GM18951 (cell line): ENCODE measurements at regions not wholly inside any gene's neighbourhood (a gene's known extent, or its start where the extent isn't known, plus 50 kb on each side); places are given as distances from the start of the nearest gene placed in this dataset.

ENCODE experiments used
- POLR2A ChIP-seq: IDR thresholded peaks from 4 replicates; pipeline ENCODE4 v1.6.1; 2011; ENCODE audit warnings: mild to moderate bottlenecking; ENCODE audit not compliant: insufficient read length, insufficient read depth; ENCODE audit errors: extremely low read depth
- in situ Hi-C: fragments of 300-500 bp; cut with MboI; formaldehyde crosslinking; loops from one replicate; pipeline ENCODE4 v1.12.0; 2022; ENCODE audit warnings: low sequenced_read_pairs, mixed read lengths, inconsistent platforms; ENCODE audit not compliant: unreplicated experiment

DNA sequence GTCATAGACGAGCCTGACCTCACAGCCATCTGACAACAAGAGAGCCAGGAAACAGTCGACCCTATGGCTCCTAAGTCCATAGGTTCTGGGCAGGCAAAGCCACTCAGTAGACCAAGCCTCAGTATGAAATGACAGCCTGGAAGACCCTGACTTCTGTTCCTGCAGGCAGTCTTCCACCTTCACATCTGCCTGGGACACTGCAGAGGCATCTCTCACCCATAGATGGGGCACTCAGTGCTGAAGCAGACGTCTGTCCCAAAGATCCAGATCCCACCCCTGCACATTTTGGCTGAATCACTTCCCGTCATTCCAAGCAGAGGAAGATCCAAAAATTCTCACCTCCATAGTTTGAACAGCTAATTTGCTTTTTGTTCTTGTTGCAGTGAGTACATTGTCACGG is 139.3 kb upstream of the ZNF507 start:
- TF ChIP-seq POLR2A = no peak
- in situ Hi-C loops = no loop called here

DNA sequence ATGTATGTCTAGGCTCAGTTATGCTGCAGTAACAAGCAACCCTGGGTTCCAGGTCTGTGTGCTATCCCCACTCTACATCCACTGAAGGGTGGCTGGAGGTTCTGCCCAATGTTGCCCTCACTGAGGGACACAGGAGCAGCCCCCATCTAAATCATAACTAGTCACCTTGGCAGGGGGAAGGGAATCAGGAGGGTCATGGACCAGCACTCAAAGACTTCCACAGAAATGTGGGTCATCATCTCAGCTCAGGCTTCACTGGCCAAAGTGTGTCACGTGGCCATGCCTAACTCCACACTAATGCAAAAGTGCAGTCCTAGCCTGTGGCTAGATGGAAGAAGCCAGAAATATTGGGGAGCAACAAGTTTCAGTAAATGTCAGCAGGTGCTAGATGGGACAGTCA is 137.3 kb upstream of the ZNF507 start:
- in situ Hi-C loops = no loop called here
- no peak for TF ChIP-seq POLR2A

DNA sequence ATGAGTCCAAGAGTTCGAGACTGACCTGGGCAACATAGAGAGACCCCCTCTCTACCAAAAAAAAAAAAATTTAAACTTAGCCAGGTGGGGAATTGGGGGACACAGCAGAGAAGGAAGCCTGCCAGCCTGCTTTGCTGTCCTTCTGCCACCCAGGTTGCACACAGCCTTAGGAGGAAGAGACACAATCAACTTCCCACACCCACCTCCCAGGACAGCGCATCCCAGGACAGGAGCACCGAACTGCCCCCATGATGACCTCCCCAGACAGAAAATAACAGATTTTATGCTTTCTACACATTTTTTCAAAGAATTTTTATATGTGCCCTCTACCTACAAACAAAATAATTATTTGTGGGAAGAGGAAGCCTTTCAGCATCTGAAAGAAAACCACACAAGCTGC is 126.0 kb upstream of the ZNF507 start:
- in situ Hi-C loops = no loop called here
- no peak for TF ChIP-seq POLR2A

DNA sequence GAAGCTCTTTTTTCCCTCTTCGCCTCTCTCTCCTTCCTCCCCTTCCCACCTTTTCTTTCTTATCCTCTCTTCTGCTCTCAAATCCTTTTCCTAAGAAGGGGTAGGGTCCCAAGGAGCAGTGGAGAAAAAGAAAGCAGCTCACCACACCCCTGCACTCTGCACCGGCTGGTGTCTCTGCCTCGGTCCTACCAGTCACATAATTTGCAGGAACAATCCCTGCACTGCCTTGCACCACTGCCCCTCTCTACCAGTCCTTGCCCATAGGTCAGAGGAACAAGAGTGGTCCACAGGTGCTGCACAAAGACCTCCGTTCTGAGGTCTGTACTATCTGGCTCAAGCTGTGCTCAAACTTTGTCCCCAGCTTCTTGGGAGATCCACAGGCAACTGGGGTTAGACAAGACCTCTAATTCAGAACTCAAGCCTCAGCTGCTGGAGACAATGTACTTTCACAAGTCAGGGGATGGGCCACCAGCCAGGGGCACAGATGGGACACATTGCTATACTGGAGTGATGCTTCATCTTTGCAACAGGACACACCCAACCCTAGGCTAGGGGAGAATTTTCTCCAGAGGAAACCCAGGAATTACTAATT is 125.4 kb upstream of the ZNF507 start:
- in situ Hi-C loops = no loop called here

DNA sequence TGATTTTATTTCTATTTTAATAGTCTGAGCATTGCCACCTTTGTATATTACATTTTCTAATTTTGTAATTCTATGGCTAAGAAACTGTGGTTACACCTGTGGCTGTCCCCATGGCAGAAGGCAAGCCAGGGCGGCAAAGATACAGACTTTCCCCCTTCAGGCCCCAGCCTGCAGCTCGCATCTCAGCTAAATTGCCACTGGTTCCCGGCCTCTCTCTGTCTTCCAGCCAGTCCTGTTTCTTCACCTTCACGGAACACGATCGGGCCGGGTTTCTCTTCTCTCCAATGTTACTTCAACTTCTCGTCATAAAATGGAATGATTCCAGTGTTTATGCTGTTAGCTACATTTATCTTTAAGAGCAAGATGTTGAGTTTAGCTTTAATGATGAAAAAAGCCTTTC is 124.5 kb upstream of the ZNF507 start:
- no peak for TF ChIP-seq POLR2A
- in situ Hi-C loops = no loop called here

More for the DNA sequence above, 125.4 kb upstream of the ZNF507 start:
- TF ChIP-seq POLR2A = no peak

DNA sequence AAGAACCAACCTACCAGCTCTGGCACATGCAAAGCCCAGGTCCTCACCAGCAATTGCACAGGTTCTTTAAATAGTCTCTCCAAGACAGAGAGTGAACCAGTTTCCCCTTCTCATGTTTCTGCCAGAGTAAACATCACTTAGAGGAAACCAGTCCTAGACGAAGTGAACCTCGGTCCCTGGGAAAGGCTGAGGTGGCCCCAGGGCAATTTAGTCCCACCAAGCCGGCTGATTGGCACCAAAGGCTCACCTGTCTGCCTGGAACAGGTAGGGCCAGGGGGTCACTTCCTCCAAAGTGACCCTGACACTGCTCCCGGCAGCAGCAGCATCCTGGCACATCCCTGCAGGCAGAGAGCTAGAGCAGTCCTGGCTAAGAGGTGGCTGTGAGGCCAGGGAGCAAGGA is 122.9 kb upstream of the ZNF507 start:
- in situ Hi-C loops = no loop called here
- no peak for TF ChIP-seq POLR2A

DNA sequence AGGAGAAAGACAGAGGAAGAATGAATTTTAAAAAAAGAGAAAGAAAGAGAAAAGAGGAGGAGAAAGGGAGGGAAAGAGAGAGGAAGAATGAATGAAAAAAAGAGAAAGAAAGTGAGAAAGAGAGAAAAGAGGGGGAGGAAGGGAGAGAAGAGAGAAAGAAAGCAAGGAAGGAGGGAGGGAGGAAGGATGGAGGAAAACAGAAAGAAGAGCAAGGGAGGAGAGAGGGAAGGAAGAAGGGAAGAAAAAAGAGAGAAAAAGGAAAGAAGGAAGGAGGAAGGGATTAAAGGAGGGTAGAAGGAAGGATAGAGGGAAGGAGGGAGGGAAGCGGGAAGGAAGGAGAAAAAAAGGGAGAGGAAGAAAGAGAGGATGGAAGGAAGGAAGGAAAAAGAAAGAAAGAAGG is 122.3 kb upstream of the ZNF507 start:
- no peak for TF ChIP-seq POLR2A
- in situ Hi-C loops = no loop called here

DNA sequence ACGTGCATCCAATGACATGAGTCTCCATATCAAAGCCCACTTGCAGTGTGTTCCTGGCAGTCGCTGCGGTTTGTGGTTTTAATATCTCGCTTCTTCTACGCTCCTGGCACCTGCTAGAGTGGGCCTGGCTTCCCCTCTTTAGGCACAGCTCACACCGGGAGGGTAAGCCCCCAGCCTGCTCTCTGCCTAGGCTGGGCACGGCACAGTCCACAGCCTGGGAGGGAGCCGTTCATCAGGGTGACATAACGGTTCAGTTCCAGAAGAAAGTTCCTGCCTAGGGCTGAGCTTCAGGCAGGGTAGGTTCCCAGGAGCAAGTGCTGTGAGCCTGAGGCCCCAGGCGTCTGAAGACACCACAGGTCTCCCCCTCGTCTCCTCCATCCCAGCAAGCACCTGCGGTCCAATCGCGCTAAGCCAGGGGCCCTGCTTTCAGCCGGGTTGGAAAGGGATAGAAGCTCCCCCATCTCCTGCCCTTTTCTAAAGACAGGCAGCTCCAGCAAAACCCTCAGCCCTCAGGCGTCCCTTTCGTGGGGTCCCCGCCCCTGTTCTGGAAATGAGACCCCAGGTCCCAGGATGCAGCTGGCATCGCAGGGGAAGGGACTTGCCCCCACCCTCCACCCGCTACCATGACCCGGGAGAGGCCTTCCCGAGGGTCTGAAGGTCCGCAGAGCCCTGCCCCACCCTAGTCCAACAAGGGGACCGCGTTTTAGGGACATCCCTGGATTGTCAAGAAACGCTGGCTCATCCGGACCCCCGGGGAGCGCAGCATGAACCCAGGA is 121.6 kb upstream of the ZNF507 start:
- in situ Hi-C loops = no loop called here
- TF ChIP-seq POLR2A = no peak

DNA sequence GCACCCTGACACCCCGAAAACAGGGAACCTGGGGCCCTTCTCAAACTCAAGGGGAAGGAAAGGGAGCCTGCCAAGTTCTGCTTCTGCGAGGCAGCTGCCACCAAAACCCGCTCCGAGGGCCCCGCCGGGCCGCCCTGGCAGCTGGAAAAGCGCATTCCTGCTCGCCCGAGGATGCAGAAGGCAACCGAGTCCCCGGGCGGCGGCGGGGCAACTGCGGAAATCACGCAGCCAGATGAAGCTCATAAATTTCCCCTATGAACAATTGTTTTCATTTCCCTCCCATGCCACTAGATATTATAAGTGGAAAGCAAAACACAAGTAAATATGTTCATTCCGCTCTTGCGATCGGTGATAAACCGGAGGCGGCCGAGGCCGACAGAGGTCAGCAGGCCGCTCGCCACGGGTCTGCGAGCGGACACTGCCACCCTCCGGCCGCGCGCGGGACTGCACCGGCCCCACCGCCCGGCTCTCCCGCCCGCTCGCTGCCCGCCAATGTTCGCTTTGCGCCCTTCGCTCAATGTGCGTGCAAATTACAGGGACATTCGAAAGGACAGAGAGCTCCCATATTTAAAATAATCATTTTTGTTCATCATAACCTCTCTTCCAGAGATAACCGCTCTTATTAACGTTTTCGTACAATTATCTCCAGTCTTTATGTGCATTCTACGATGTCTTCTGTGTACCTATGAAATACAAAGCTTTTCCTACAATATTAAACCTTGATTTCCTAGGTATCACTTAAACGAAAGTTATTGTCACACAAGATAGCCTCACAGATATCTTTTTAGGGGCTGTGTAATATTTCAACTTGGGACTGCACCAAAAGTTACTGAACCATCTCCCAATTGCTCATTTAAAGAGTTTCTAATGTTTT is 120.8 kb upstream of the ZNF507 start:
- in situ Hi-C loops = loop anchor here (25.0 kb wide), 1 partner anchor 1537 kb away; no protein-coding TSS in a partner anchor
- TF ChIP-seq POLR2A = no peak

DNA sequence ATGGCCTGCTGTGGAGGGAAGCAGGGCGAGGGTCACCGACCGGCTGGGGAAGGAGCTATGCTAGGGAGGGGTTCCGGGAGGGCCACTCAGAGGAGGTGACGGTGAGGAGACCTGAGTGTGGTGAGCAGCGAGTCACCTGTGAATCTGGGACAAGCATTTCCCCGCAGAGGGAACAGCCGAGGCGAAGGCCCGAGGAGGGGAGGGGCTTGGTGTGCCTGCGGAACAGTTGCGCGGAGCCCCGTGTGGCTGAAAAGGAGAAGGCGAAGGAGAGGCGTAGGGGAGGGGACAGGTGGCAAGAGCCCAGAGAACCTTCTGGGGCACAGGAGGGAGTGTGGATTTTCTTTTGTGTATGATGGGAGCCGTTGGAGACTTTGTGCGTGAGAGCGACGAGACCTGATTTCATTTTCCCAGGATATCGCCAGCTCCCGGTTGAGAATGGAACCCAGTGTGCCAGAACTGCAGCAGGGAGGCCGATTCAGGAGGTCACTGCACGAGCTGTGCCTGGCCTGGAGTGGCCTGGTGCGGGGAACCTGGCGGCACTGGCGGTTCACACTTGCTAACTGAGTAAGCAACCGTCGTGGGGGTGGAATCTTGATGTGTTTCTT is 117.7 kb upstream of the ZNF507 start:
- no peak for TF ChIP-seq POLR2A
- in situ Hi-C loops = loop anchor here (25.0 kb wide), 1 partner anchor 1540 kb away; no protein-coding TSS in a partner anchor

DNA sequence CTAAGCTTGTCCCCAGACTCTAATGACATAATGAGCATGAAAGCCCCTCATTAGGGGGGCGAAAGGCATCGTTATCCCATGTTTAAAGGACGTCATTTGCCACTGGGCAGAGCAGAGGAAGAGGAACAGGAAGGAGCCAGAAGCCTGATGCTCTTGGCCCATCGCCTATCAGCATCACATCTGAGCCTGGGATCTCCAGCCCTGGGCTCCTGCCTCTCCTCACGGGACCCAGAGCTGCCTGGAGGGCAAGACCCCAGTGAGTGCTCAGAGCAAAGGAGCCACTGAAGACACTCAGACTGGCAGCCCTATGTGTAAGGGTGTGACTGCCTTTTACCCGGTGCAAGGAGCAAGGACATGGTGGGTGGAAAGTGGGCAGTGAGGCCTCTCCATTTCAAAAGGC is 115.0 kb upstream of the ZNF507 start:
- no peak for TF ChIP-seq POLR2A
- in situ Hi-C loops = loop anchor here (25.0 kb wide), 1 partner anchor 1543 kb away; no protein-coding TSS in a partner anchor

DNA sequence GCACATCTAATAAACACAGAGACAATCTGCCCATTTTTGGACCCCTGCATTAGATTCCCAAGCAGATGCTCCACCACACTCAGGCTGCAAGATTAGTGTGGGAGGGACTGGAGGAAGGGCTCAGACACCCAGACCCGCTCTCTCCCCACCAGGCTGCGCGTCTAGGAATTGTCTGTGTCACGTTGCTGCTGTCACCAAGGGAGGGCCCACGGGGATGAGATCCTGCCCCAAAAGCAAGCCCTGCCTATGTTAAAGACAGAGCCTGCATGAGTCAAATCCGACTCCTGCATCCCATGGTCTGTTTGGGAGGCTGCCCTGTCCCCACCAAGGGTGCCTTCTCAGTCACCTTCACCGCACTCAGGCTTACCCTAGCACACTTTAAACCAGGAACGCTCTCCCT is 114.4 kb upstream of the ZNF507 start:
- TF ChIP-seq POLR2A = no peak
- in situ Hi-C loops = loop anchor here (25.0 kb wide), 1 partner anchor 1544 kb away; no protein-coding TSS in a partner anchor

DNA sequence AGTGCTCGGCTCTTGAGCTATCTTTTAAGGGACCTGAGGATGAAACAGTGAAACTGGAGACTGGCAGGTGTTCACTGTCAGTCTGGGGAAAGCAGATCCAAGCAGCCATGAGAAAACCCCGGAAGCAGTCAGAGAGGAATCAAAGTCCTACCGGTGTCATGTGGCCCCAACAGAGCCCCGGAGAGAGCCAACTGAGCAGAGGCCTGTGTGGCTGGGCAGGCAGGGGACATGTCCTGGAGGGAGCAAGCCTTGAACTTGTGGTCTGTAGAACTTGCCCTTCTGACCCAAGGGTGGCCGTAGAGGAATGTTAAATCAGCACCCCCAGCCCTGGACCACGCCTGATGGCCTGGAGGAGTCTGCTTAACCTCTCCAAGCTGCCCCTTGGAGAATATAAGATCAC is 113.7 kb upstream of the ZNF507 start:
- TF ChIP-seq POLR2A = no peak
- in situ Hi-C loops = loop anchor here (25.0 kb wide), 1 partner anchor 1544 kb away; no protein-coding TSS in a partner anchor
